ENCODE measurements at regions not wholly inside any gene's neighbourhood (a gene's known extent, or its start where the extent isn't known, plus 50 kb on each side); places are given as distances from the start of the nearest gene placed in this dataset.

GRCh38 chr11:109507836-109508561 lies 86.0 kb downstream of the C11orf87 start:
- Histone ChIP-seq H3K27me3 (ENCODE audit: control insufficient read depth, insufficient read depth, low read length) (no peaks in the 10 kb centered on the region), H3K27ac (ENCODE audit: low read depth, low read length) (no peak overlapping the region), H3K4me3 (ENCODE audit: low read depth, low read length) (no peak overlapping the region), H3K9me3 (ENCODE audit: control insufficient read depth, insufficient read depth, low read length) (no peaks in the 10 kb centered on the region)
- TF ChIP-seq, protein P1, sequence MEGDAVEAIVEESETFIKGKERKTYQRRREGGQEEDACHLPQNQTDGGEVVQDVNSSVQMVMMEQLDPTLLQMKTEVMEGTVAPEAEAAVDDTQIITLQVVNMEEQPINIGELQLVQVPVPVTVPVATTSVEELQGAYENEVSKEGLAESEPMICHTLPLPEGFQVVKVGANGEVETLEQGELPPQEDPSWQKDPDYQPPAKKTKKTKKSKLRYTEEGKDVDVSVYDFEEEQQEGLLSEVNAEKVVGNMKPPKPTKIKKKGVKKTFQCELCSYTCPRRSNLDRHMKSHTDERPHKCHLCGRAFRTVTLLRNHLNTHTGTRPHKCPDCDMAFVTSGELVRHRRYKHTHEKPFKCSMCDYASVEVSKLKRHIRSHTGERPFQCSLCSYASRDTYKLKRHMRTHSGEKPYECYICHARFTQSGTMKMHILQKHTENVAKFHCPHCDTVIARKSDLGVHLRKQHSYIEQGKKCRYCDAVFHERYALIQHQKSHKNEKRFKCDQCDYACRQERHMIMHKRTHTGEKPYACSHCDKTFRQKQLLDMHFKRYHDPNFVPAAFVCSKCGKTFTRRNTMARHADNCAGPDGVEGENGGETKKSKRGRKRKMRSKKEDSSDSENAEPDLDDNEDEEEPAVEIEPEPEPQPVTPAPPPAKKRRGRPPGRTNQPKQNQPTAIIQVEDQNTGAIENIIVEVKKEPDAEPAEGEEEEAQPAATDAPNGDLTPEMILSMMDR (IDR thresholded peaks at IDR 0.05; ENCODE audit: low read depth, low read length), result no peak
- DNase-seq (ENCODE audit: low read depth, low spot score), result no peak
- CTCF ChIA-PET, result no interaction called here
- POLR2A ChIA-PET, result no interaction called here

DNA sequence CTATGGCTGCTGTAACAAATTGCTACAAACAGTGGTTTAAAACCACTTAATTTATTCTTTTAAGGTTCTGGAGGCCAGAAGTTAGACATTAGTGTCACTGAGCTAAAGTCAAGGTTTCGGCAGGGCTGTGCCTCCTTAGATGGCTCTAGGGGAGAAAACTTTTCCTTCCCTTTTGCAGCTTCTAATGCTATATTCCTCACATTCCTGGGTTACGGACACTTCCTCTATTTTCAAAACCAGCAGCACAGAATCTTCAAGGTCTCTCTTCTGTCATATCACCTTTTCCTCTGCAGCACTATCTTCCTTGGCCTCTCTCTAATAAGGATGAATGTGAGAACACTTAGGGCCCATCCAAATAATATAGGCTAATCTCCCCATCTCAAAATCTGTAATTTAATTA lies 87.0 kb downstream of the C11orf87 start:
- Histone ChIP-seq H3K27ac (ENCODE audit: low read depth, low read length) (no peak overlapping the region), H3K4me3 (ENCODE audit: low read depth, low read length) (no peak overlapping the region), H3K27me3 (ENCODE audit: control insufficient read depth, insufficient read depth, low read length) (no peaks in the 10 kb centered on the region), H3K9me3 (ENCODE audit: control insufficient read depth, insufficient read depth, low read length) (no peaks in the 10 kb centered on the region)
- ChIA-PET CTCF (no interaction called here), POLR2A (no interaction called here)
- DNase-seq (ENCODE audit: low read depth, low spot score), result no peak
- TF ChIP-seq, protein P1 (IDR thresholded peaks at IDR 0.05; ENCODE audit: low read depth, low read length), result no peak

GRCh38 chr11:109510316-109510715 lies 88.3 kb downstream of the C11orf87 start:
- TF ChIP-seq, protein P1 (IDR thresholded peaks at IDR 0.05; ENCODE audit: low read depth, low read length), result no peak
- no peak for DNase-seq (ENCODE audit: low read depth, low spot score)
- POLR2A ChIA-PET, result no interaction called here
- no peaks in the 10 kb centered on the region for H3K9me3 ChIP-seq (ENCODE audit: control insufficient read depth, insufficient read depth, low read length)
- H3K27me3 ChIP-seq (ENCODE audit: control insufficient read depth, insufficient read depth, low read length), result no peaks in the 10 kb centered on the region
- no peak overlapping the region for H3K4me3 ChIP-seq (ENCODE audit: low read depth, low read length)
- H3K27ac ChIP-seq (ENCODE audit: low read depth, low read length), result no peak overlapping the region
- CTCF ChIA-PET, result no interaction called here

- H3K27ac ChIP-seq (ENCODE audit: low read depth, low read length), result no peak overlapping the region
- ChIA-PET CTCF (no interaction called here), POLR2A (no interaction called here)
- no peaks in the 10 kb centered on the region for H3K27me3 ChIP-seq (ENCODE audit: control insufficient read depth, insufficient read depth, low read length)
- no peak overlapping the region for H3K4me3 ChIP-seq (ENCODE audit: low read depth, low read length)
- no peaks in the 10 kb centered on the region for H3K9me3 ChIP-seq (ENCODE audit: control insufficient read depth, insufficient read depth, low read length)
- TF ChIP-seq, protein P1 (IDR thresholded peaks at IDR 0.05; ENCODE audit: low read depth, low read length), result no peak
- DNase-seq (ENCODE audit: low read depth, low spot score), result no peak
Measured at GRCh38 chr11:109511598-109511997, 89.6 kb downstream of the C11orf87 start.

DNA sequence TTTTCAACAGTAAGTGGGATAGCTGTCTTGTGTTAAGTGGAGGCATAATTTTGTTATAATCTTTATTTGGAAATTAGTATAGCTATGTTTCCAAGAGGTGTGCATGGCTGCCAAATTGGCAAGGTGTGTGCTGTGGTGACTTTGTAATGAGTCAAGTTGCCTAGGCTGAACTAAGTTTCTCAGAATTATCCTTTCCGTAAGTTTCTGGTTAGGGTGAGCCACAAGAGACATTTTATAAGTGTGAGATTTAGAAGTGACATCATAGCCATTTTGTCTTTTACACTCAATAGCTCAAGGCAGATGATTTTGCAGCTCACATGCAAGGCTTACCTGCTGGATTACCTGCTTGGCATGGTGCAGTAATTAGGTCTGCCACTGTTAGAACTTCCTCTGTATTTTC lies 90.3 kb downstream of the C11orf87 start:
- Histone ChIP-seq H3K27ac (ENCODE audit: low read depth, low read length) (no peak overlapping the region), H3K9me3 (ENCODE audit: control insufficient read depth, insufficient read depth, low read length) (no peaks in the 10 kb centered on the region), H3K27me3 (ENCODE audit: control insufficient read depth, insufficient read depth, low read length) (no peaks in the 10 kb centered on the region), H3K4me3 (ENCODE audit: low read depth, low read length) (no peak overlapping the region)
- DNase-seq (ENCODE audit: low read depth, low spot score), result no peak
- ChIA-PET CTCF (no interaction called here), POLR2A (no interaction called here)
- TF ChIP-seq, protein P1 (IDR thresholded peaks at IDR 0.05; ENCODE audit: low read depth, low read length), result no peak
